Spleen (tissue), 7 donors: ENCODE measurements at regions not wholly inside any gene's neighbourhood (a gene's known extent, or its start where the extent isn't known, plus 50 kb on each side); places are given as distances from the start of the nearest gene placed in this dataset.

Experiments used
- CTCF ChIP-seq, 11 experiments: fragments of 200-600 bp in 7 of 11; fragments of 450-650 bp in 4 of 11; sonication (generic) in 4 of 11; IDR thresholded peaks in 8 of 11; conservative IDR thresholded peaks in 3 of 11; 1 replicate in 7 of 11; 2 replicates in 4 of 11; pipeline versions ENCODE4 v1.4.0 to v1.8.0; 2016 to 2021; ENCODE audit warnings: antibody characterized with exemption in 11 of 11, inconsistent platforms in 4 of 11, mild to moderate bottlenecking in 1 of 11
- POLR2A ChIP-seq, 3 donors: fragments of 450-650 bp; IDR thresholded peaks; one replicate each; pipeline ENCODE4 v1.5.1; 2017; ENCODE audit warnings: antibody characterized with exemption in 3 of 3, mild to moderate bottlenecking in 1 of 3
- donor health status: DM: no; HTN: no; CAD: no; lungs with moderate emphysema.
- donor health status: DM: no; HTN: no; CAD: no.
- donor health status: DM: no; HTN: no; CAD: no.

GRCh38 chr6:106894978-106895702, 79.4 kb downstream of the CD24 start:
- TF ChIP-seq CTCF (IDR thresholded peaks at IDR 0.05 in 8 of 11, conservative IDR thresholded peaks at IDR 0.05 in 3 of 11): no peak
- no peak for TF ChIP-seq POLR2A (IDR thresholded peaks at IDR 0.05)
